GM12872 (cell line): ENCODE measurements at regions not wholly inside any gene's neighbourhood (a gene's known extent, or its start where the extent isn't known, plus 50 kb on each side); places are given as distances from the start of the nearest gene placed in this dataset.

Experiments
- CTCF ChIP-seq: IDR thresholded peaks from 3 replicates; pipeline ENCODE4 v1.5.1; 2011; ENCODE audit warnings: low read depth, mild to moderate bottlenecking, low read length, moderate library complexity; ENCODE audit not compliant: insufficient read depth

- no peak for TF ChIP-seq CTCF
Observed at GRCh38 chr11:109018639-109019038, 353.8 kb downstream of the DDX10 start.

- no peak for TF ChIP-seq CTCF
Observed at GRCh38 chr11:109019342-109019936, 354.6 kb downstream of the DDX10 start.

GRCh38 chr11:109023036-109023435 lies 358.2 kb downstream of the DDX10 start:
- no peak for TF ChIP-seq CTCF

- TF ChIP-seq CTCF: no peak
Observed at GRCh38 chr11:109026891-109027489, 362.1 kb downstream of the DDX10 start.

- no peak for TF ChIP-seq CTCF
Observed at GRCh38 chr11:109027851-109028250, 363.0 kb downstream of the DDX10 start.

GRCh38 chr11:109029927-109030326 lies 365.1 kb downstream of the DDX10 start:
- TF ChIP-seq CTCF: no peak

- TF ChIP-seq CTCF: no peak
Observed at GRCh38 chr11:109033627-109034338, 368.9 kb downstream of the DDX10 start.
